Gastrocnemius medialis (tissue), 4 donors: ENCODE measurements at regions not wholly inside any gene's neighbourhood (a gene's known extent, or its start where the extent isn't known, plus 50 kb on each side); places are given as distances from the start of the nearest gene placed in this dataset.

Experiments
- CTCF ChIP-seq, 5 experiments: fragments of 450-650 bp in 3 of 5; fragments of 200-600 bp in 2 of 5; sonication (generic) in 2 of 5; IDR thresholded peaks in 4 of 5; conservative IDR thresholded peaks in 1 of 5; 1 replicate in 4 of 5; 2 replicates in 1 of 5; pipeline ENCODE4 v1.5.1; 2016 to 2019; ENCODE audit warnings: antibody characterized with exemption in 5 of 5, mild to moderate bottlenecking in 3 of 5, moderate library complexity in 3 of 5
- POLR2A ChIP-seq, 2 donors: fragments of 450-650 bp; IDR thresholded peaks; one replicate each; pipeline ENCODE4 v1.6.1; 2017; ENCODE audit warnings: antibody characterized with exemption in 2 of 2, mild to moderate bottlenecking in 2 of 2, moderate library complexity in 2 of 2

- TF ChIP-seq CTCF (IDR thresholded peaks at IDR 0.05 in 4 of 5, conservative IDR thresholded peaks at IDR 0.05 in 1 of 5) (no peak), POLR2A (IDR thresholded peaks at IDR 0.05) (no peak)
These were observed 53.9 kb upstream of the HABP2 start for GRCh38 chr10:113498997-113499396.
